Lung (tissue), 11 donors: ENCODE measurements at regions not wholly inside any gene's neighbourhood (a gene's known extent, or its start where the extent isn't known, plus 50 kb on each side); places are given as distances from the start of the nearest gene placed in this dataset.

ENCODE experiments used
- ATAC-seq: fragments of 200-7000 bp; cut with Tn5 transposase; one replicate; pipeline ENCODE4 v1.9.1; 2020; ENCODE audit warnings: moderate number of reproducible peaks; ENCODE audit not compliant: insufficient read depth, low FRiP score
- DNase-seq, 3 donors: peaks; one replicate each; pipeline ENCODE4 v3.0.0-alpha.2; 2013 to 2017
- H3K27ac ChIP-seq, 2 donors: one replicate each; pipeline ENCODE4 v1.5.1; 2013; ENCODE audit warnings: mild to moderate bottlenecking in 2 of 2, moderate library complexity in 2 of 2, control low read depth in 1 of 2, inconsistent platforms in 1 of 2, low read depth in 1 of 2, low read length in 1 of 2
- H3K27me3 ChIP-seq, 3 donors: one replicate each; pipeline ENCODE4 v1.5.1; 2013; ENCODE audit warnings: low read length in 2 of 3; ENCODE audit not compliant: control insufficient read depth in 3 of 3, insufficient read depth in 3 of 3
- H3K36me3 ChIP-seq, 4 donors: one replicate each; pipeline ENCODE4 v1.5.1; 2013; ENCODE audit warnings: low read length in 4 of 4, mild to moderate bottlenecking in 1 of 4, moderate library complexity in 1 of 4; ENCODE audit not compliant: control insufficient read depth in 4 of 4, insufficient read depth in 4 of 4
- H3K4me1 ChIP-seq, 5 donors: one replicate each; pipeline ENCODE4 v1.5.1; 2013; ENCODE audit warnings: low read length in 5 of 5, mild to moderate bottlenecking in 2 of 5, moderate library complexity in 1 of 5; ENCODE audit not compliant: control insufficient read depth in 5 of 5, insufficient read depth in 5 of 5
- H3K4me3 ChIP-seq: one replicate; pipeline ENCODE4 v1.5.1; 2013; ENCODE audit warnings: mild to moderate bottlenecking, control low read depth, moderate library complexity
- H3K9ac ChIP-seq, 2 donors: one replicate each; pipeline ENCODE4 v1.5.1; 2013; ENCODE audit warnings: low read length in 2 of 2, control low read depth in 1 of 2; ENCODE audit not compliant: insufficient read depth in 1 of 2
- H3K9me3 ChIP-seq, 4 donors: one replicate each; pipeline ENCODE4 v1.5.1; 2013; ENCODE audit warnings: low read length in 3 of 4, mild to moderate bottlenecking in 1 of 4, moderate library complexity in 1 of 4; ENCODE audit not compliant: control insufficient read depth in 4 of 4, insufficient read depth in 3 of 4
- WGBS, 2 donors: extraction: QIAGEN DNeasy Blood & Tissue Kit; methylation state at CpG; one replicate each; pipeline ENCODE4 v1.1.7; 2013; 5-methylcytosine and 5-hydroxymethylcytosine counted together
- TF ChIP-seq, protein P1 (sequence below): IDR thresholded peaks from 2 replicates; pipeline ENCODE4 v1.5.1; 2012; ENCODE audit warnings: mild to moderate bottlenecking; ENCODE audit errors: control extremely low read depth, extremely low read depth
- donor health status: control.
- donor health status: control.
- donor health status: Bipolar disorder and iron deficiency.
- donor health status: healthy.
- donor health status: DM: yes; HTN: yes; CAD: no.

- DNase-seq (no peak), ATAC-seq (no peak)
- Histone ChIP-seq H3K4me1 (no peaks in the 10 kb centered on the region), H3K9ac (no peak overlapping the region), H3K27me3 (no peaks in the 10 kb centered on the region), H3K36me3 (no peaks in the 10 kb centered on the region), H3K9me3 (peaks cover 0 to 2% (median 0%) of the 10 kb centered on the region in 4 donors), H3K4me3 (no peak overlapping the region), H3K27ac (no peak overlapping the region)
- TF ChIP-seq, protein P1, sequence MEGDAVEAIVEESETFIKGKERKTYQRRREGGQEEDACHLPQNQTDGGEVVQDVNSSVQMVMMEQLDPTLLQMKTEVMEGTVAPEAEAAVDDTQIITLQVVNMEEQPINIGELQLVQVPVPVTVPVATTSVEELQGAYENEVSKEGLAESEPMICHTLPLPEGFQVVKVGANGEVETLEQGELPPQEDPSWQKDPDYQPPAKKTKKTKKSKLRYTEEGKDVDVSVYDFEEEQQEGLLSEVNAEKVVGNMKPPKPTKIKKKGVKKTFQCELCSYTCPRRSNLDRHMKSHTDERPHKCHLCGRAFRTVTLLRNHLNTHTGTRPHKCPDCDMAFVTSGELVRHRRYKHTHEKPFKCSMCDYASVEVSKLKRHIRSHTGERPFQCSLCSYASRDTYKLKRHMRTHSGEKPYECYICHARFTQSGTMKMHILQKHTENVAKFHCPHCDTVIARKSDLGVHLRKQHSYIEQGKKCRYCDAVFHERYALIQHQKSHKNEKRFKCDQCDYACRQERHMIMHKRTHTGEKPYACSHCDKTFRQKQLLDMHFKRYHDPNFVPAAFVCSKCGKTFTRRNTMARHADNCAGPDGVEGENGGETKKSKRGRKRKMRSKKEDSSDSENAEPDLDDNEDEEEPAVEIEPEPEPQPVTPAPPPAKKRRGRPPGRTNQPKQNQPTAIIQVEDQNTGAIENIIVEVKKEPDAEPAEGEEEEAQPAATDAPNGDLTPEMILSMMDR, result no peak
- WGBS, 2 donors, result 67 to 69% methylated on average over 2 of the region's 2 CpGs
Observed at GRCh38 chr1:102757363-102757762, 351.0 kb downstream of the COL11A1 start.

DNA sequence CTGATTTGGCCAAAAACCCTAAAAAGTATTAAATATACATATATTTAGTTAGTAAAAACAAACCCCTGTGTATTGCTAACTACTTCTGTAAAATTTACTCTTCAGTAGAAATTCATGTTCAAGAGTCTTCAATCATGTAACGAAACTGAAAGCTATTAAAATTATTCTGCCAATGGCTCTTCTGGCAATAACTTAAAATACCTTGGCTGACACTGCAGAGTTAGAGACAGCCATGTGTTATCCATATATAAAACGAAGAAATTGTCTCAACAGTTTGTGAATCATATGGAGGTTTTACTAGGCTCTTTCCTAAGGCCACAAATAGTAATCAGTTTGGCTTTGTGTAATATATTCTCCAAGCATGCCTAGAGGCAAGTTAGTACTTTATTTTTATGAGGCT, 357.2 kb downstream of the COL11A1 start:
- H3K9ac ChIP-seq, result no peak overlapping the region
- 54 to 67% methylated on average over 2 of the region's 2 CpGs for WGBS, 2 donors
- no peak for ATAC-seq

GRCh38 chr1:102742426-102742825, 365.9 kb downstream of the COL11A1 start:
- H3K4me3 ChIP-seq, result no peak overlapping the region
- TF ChIP-seq, protein P1, result no peak
- H3K9ac ChIP-seq, result no peak overlapping the region
- H3K27ac ChIP-seq, result no peak overlapping the region
- H3K36me3 ChIP-seq, result no peaks in the 10 kb centered on the region
- no peaks in the 10 kb centered on the region for H3K9me3 ChIP-seq
- no peaks in the 10 kb centered on the region for H3K27me3 ChIP-seq
- ATAC-seq (no peak), DNase-seq (no peak)
- WGBS, 2 donors, result 75 to 80% methylated on average over 2 of the region's 2 CpGs
- H3K4me1 ChIP-seq, result no peaks in the 10 kb centered on the region

More for the DNA sequence above, 357.2 kb downstream of the COL11A1 start:
- no peaks in the 10 kb centered on the region for H3K27me3 ChIP-seq
- no peak overlapping the region for H3K27ac ChIP-seq
- TF ChIP-seq, protein P1, result no peak
- no peaks in the 10 kb centered on the region for H3K4me1 ChIP-seq
- no peak overlapping the region for H3K4me3 ChIP-seq
- DNase-seq, result no peak
- peaks cover 0 to 2% (median 0%) of the 10 kb centered on the region in 4 donors for H3K9me3 ChIP-seq
- no peaks in the 10 kb centered on the region for H3K36me3 ChIP-seq

- Histone ChIP-seq H3K27ac (no peak overlapping the region), H3K4me3 (no peak overlapping the region), H3K9me3 (no peaks in the 10 kb centered on the region), H3K4me1 (no peaks in the 10 kb centered on the region), H3K36me3 (no peaks in the 10 kb centered on the region), H3K27me3 (no peaks in the 10 kb centered on the region), H3K9ac (no peak overlapping the region)
- DNase-seq (no peak), ATAC-seq (no peak)
- WGBS, 2 donors, result 75 to 85% methylated on average over 3 of the region's 3 CpGs
- TF ChIP-seq, protein P1, result no peak
Observed at GRCh38 chr1:102733491-102734236, 374.7 kb downstream of the COL11A1 start.
